SK-N-SH treated with all-trans-retinoic acid at 6 μM for 48 hours (cell line): ENCODE measurements at regions not wholly inside any gene's neighbourhood (a gene's known extent, or its start where the extent isn't known, plus 50 kb on each side); places are given as distances from the start of the nearest gene placed in this dataset.

ENCODE experiments used
- ARNTL ChIP-seq: fragments of 450-650 bp; formaldehyde crosslinking; IDR thresholded peaks from 2 replicates; pipeline ENCODE4 v1.5.0; 2020; ENCODE audit warnings: low read depth, mild to moderate bottlenecking, moderate library complexity, borderline replicate concordance
- BACH2 ChIP-seq: fragments of 250-450 bp; sonication (Bioruptor Pico); IDR thresholded peaks from 2 replicates; pipeline ENCODE4 v1.9.0; 2021; ENCODE audit warnings: mild to moderate bottlenecking, borderline replicate concordance
- ESRRG ChIP-seq: fragments of 250-450 bp; sonication (Bioruptor Pico); IDR thresholded peaks from 2 replicates; pipeline ENCODE4 v1.6.1; 2021; ENCODE audit warnings: mild to moderate bottlenecking
- OSR1 ChIP-seq: fragments of 250-450 bp; sonication (Bioruptor Pico); IDR thresholded peaks from 2 replicates; pipeline ENCODE4 v1.8.0; 2022; ENCODE audit warnings: moderate library complexity, mild to moderate bottlenecking, inconsistent platforms
- PATZ1 ChIP-seq: fragments of 250-450 bp; sonication (Bioruptor Pico); IDR thresholded peaks from 2 replicates; pipeline ENCODE4 v1.8.0; 2020; ENCODE audit warnings: mild to moderate bottlenecking, moderate library complexity, borderline replicate concordance
- POU6F1 ChIP-seq: fragments of 250-450 bp; sonication (Bioruptor Pico); IDR thresholded peaks from 2 replicates; pipeline ENCODE4 v1.8.0; 2021; ENCODE audit warnings: low read depth, mild to moderate bottlenecking, moderate library complexity, borderline replicate concordance
- RARB ChIP-seq: fragments of 250-450 bp; sonication (Bioruptor Pico); IDR thresholded peaks from 2 replicates; pipeline ENCODE4 v1.8.0; 2021; ENCODE audit warnings: mild to moderate bottlenecking, moderate library complexity
- TCF4 ChIP-seq: fragments of 250-450 bp; sonication (Bioruptor Pico); IDR thresholded peaks from 2 replicates; pipeline ENCODE4 v1.8.0; 2021; ENCODE audit warnings: mild to moderate bottlenecking, moderate library complexity, borderline replicate concordance
- TSHZ2 ChIP-seq: fragments of 250-450 bp; sonication (Bioruptor Pico); IDR thresholded peaks from 2 replicates; pipeline ENCODE4 v1.5.0; 2020; ENCODE audit warnings: mild to moderate bottlenecking, moderate library complexity
- ZC3H10 ChIP-seq: fragments of 250-450 bp; sonication (Bioruptor Pico); IDR thresholded peaks from 2 replicates; pipeline ENCODE4 v1.5.1; 2021; ENCODE audit warnings: mild to moderate bottlenecking, moderate library complexity
- ZFP3 ChIP-seq: fragments of 250-450 bp; sonication (Bioruptor Pico); IDR thresholded peaks from 2 replicates; pipeline ENCODE4 v1.5.0; 2020; ENCODE audit warnings: mild to moderate bottlenecking, moderate library complexity
- ZNF565 ChIP-seq: fragments of 450-650 bp; formaldehyde crosslinking; conservative IDR thresholded peaks from 2 replicates; pipeline ENCODE4 v1.5.0; 2020; ENCODE audit warnings: low read depth, mild to moderate bottlenecking, moderate library complexity
- ZNF70 ChIP-seq: fragments of 450-650 bp; formaldehyde crosslinking; IDR thresholded peaks from 2 replicates; pipeline ENCODE4 v1.5.0; 2020; ENCODE audit warnings: mild to moderate bottlenecking, moderate library complexity
- TF ChIP-seq, protein P1 (sequence below): fragments of 250-450 bp; sonication (Bioruptor Pico); IDR thresholded peaks from 2 replicates; pipeline ENCODE4 v1.5.1; 2020; ENCODE audit warnings: low read depth, mild to moderate bottlenecking, moderate library complexity

DNA sequence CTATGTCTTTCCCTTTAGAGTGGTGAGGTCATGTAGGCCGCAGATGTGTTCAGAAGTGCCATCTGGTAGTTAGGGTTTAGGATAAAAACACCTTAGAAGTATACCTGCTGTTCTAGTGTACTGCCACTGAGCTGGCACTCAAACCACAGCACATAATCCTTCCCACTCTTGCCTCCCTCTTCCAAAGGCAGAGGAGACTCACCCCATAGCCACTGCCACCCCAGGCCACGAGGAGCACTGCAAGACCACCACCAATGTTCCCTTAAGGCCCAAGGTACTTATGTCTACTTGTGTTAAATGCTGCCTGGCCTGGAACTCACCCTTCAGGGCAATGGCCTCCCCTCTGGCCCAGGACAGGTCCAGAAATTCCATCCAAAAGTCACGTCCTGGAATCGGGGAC is 379.5 kb upstream of the EDIL3 start:
- no peak for TF ChIP-seq ARNTL (CRISPR knock-in tag)
- TF ChIP-seq ZC3H10 (CRISPR knock-in tag) = no peak
- TF ChIP-seq, protein P1, sequence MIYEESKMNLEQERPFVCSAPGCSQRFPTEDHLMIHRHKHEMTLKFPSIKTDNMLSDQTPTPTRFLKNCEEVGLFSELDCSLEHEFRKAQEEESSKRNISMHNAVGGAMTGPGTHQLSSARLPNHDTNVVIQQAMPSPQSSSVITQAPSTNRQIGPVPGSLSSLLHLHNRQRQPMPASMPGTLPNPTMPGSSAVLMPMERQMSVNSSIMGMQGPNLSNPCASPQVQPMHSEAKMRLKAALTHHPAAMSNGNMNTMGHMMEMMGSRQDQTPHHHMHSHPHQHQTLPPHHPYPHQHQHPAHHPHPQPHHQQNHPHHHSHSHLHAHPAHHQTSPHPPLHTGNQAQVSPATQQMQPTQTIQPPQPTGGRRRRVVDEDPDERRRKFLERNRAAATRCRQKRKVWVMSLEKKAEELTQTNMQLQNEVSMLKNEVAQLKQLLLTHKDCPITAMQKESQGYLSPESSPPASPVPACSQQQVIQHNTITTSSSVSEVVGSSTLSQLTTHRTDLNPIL (CRISPR knock-in tag) = no peak
- TF ChIP-seq BACH2 (CRISPR knock-in tag) = no peak
- no peak for TF ChIP-seq TSHZ2 (CRISPR knock-in tag)
- TF ChIP-seq ZNF565 (CRISPR knock-in tag) = no peak
- TF ChIP-seq PATZ1 = no peak
- TF ChIP-seq ZFP3 (CRISPR knock-in tag) = no peak
- no peak for TF ChIP-seq ESRRG (CRISPR knock-in tag)
- no peak for TF ChIP-seq RARB (CRISPR knock-in tag)
- no peak for TF ChIP-seq POU6F1 (CRISPR knock-in tag)
- no peak for TF ChIP-seq OSR1 (CRISPR knock-in tag)
- TF ChIP-seq TCF4 (CRISPR knock-in tag) = no peak
- TF ChIP-seq ZNF70 (CRISPR knock-in tag) = no peak
